ENCODE measurements at regions not wholly inside any gene's neighbourhood (a gene's known extent, or its start where the extent isn't known, plus 50 kb on each side); places are given as distances from the start of the nearest gene placed in this dataset.

DNA sequence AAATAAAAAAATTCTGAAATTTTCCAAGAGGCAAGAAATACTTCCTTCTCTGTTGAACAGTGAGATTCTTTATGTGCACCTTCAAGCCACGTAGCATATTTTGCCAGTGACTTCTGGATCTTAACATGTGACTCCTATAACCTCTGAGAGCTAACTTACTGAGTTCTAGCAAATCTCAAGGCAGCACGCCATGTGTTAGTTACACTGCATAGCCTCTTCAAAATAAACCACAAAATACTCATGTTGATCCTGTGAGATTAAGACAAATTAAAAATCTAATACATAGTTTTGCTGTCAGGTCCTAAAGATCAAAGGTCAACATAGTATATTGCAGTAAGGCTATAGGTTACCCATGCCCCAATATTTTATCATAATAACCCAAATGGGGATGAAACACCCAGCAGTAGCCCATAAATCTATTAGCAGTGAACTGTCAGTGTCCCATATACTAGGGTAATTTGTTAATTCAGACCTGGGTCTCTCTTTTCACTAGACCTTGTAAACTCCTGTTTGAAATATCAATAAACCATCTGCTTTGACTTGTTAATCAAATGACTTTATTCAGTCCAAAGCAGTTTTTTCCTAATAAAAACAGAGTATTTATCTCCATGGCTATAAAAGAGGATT, 343.1 kb downstream of the ZFHX3 start:
- TF ChIP-seq, protein P1, sequence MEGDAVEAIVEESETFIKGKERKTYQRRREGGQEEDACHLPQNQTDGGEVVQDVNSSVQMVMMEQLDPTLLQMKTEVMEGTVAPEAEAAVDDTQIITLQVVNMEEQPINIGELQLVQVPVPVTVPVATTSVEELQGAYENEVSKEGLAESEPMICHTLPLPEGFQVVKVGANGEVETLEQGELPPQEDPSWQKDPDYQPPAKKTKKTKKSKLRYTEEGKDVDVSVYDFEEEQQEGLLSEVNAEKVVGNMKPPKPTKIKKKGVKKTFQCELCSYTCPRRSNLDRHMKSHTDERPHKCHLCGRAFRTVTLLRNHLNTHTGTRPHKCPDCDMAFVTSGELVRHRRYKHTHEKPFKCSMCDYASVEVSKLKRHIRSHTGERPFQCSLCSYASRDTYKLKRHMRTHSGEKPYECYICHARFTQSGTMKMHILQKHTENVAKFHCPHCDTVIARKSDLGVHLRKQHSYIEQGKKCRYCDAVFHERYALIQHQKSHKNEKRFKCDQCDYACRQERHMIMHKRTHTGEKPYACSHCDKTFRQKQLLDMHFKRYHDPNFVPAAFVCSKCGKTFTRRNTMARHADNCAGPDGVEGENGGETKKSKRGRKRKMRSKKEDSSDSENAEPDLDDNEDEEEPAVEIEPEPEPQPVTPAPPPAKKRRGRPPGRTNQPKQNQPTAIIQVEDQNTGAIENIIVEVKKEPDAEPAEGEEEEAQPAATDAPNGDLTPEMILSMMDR (conservative IDR thresholded peaks at IDR 0.05): no peak
- TF ChIP-seq ZFX (IDR thresholded peaks at IDR 0.05): no peak

Measured in C4-2B (cell line).